ENCODE measurements at regions not wholly inside any gene's neighbourhood (a gene's known extent, or its start where the extent isn't known, plus 50 kb on each side); places are given as distances from the start of the nearest gene placed in this dataset.

DNA sequence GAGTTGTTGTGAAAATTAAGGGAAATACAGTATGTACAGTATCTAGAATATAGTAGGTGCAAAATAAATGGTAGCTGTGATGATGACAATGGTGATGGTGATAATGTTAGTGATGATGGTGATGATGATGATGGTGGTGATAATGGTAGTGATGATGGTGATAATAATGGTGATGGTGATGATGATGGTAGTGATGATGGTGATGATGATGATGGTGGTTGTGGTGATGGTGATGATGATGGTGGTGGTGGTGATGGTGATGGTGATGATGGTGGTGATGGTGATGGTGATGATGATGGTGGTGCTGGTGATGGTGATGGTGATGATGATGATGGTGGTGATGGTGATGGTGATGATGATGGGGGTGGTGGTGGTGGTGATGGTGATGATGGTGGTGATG lies 91.3 kb upstream of the FOXF1 start:
- TF ChIP-seq MAX (IDR thresholded peaks at IDR 0.05; ENCODE audit: low read depth, low read length) = no peak
- TF ChIP-seq CTCF (IDR thresholded peaks at IDR 0.05; ENCODE audit: low read depth, low read length) = no peak
- no peak for TF ChIP-seq POLR2A (IDR thresholded peaks at IDR 0.05; ENCODE audit: extremely low read depth, insufficient read length)
- no peak for TF ChIP-seq MYC (IDR thresholded peaks at IDR 0.05; ENCODE audit: low read depth, low read length)
